HG02943 (cell line): ENCODE measurements at regions not wholly inside any gene's neighbourhood (a gene's known extent, or its start where the extent isn't known, plus 50 kb on each side); places are given as distances from the start of the nearest gene placed in this dataset.

Experiments
- ATAC-seq: cut with Tn5 transposase; IDR thresholded peaks from one replicate; pipeline ENCODE4 v1.9.1; 2021; ENCODE audit warnings: mild to moderate bottlenecking, low read depth, moderate library complexity; ENCODE audit not compliant: unreplicated experiment

GRCh38 chr4:17081179-17081578, 182.7 kb upstream of the LDB2 start:
- ATAC-seq: no peak

GRCh38 chr4:17077105-17077504, 178.7 kb upstream of the LDB2 start:
- ATAC-seq: no peak

- no peak for ATAC-seq
These were observed 174.0 kb upstream of the LDB2 start for GRCh38 chr4:17072483-17072882.

- ATAC-seq: no peak
These were observed 170.4 kb upstream of the LDB2 start for GRCh38 chr4:17068891-17069290.

GRCh38 chr4:17068392-17068791, 169.9 kb upstream of the LDB2 start:
- no peak for ATAC-seq

GRCh38 chr4:17066972-17067371, 168.5 kb upstream of the LDB2 start:
- ATAC-seq: no peak

GRCh38 chr4:17066236-17066635, 167.8 kb upstream of the LDB2 start:
- ATAC-seq: no peak

GRCh38 chr4:17065821-17066220, 167.4 kb upstream of the LDB2 start:
- no peak for ATAC-seq

- no peak for ATAC-seq
These were observed 166.5 kb upstream of the LDB2 start for GRCh38 chr4:17064959-17065358.

GRCh38 chr4:17063888-17064287, 165.4 kb upstream of the LDB2 start:
- no peak for ATAC-seq

- no peak for ATAC-seq
These were observed 161.8 kb upstream of the LDB2 start for GRCh38 chr4:17060230-17060629.

GRCh38 chr4:17058916-17059741, 160.7 kb upstream of the LDB2 start:
- no peak for ATAC-seq

GRCh38 chr4:17058536-17058915, 160.1 kb upstream of the LDB2 start:
- no peak for ATAC-seq

- ATAC-seq: no peak
These were observed 158.6 kb upstream of the LDB2 start for GRCh38 chr4:17057035-17057434.

- no peak for ATAC-seq
These were observed 157.3 kb upstream of the LDB2 start for GRCh38 chr4:17055788-17056187.

GRCh38 chr4:17045866-17046265, 147.4 kb upstream of the LDB2 start:
- ATAC-seq: no peak

- ATAC-seq: no peak
These were observed 140.2 kb upstream of the LDB2 start for GRCh38 chr4:17038510-17039176.

GRCh38 chr4:17033768-17034181, 135.3 kb upstream of the LDB2 start:
- ATAC-seq: no peak

GRCh38 chr4:17033025-17033767, 134.8 kb upstream of the LDB2 start:
- ATAC-seq: no peak

- ATAC-seq: no peak
These were observed 132.1 kb upstream of the LDB2 start for GRCh38 chr4:17030543-17030942.

GRCh38 chr4:17029964-17030363, 131.5 kb upstream of the LDB2 start:
- no peak for ATAC-seq
